ENCODE measurements at regions not wholly inside any gene's neighbourhood (a gene's known extent, or its start where the extent isn't known, plus 50 kb on each side); places are given as distances from the start of the nearest gene placed in this dataset.

- TF ChIP-seq POLR2A (IDR thresholded peaks at IDR 0.05) (no peak), CTCF (IDR thresholded peaks at IDR 0.05) (no peak)
These were observed 270.6 kb downstream of the FAT3 start for GRCh38 chr11:92495107-92495793.
